ENCODE measurements at regions not wholly inside any gene's neighbourhood (a gene's known extent, or its start where the extent isn't known, plus 50 kb on each side); places are given as distances from the start of the nearest gene placed in this dataset.

DNA sequence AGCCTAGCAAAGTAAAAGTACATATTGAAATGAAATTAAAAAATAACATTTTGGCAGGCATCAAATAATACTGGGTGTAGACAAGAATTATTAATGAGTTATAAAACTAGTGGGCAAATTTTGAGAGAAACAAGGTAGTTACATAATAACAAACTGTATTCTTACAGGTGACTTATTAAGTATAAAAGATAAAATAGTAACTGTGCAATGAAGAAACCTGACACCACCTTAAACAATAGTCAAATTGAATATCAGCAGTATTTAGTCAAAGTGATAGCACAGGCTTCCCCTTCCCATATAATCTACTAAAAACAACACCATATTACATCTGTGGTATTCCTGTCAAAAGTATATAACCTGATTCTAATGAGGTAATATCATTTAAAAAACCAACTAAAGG is 1099.8 kb upstream of the CRIM1 start:
- Histone ChIP-seq H3K36me3 (no peaks in the 10 kb centered on the region), H3K9me3 (no peaks in the 10 kb centered on the region), H3K27me3 (replicated peaks; ENCODE audit: insufficient read depth) (no peaks in the 10 kb centered on the region), H3K27ac (no peak overlapping the region), H3K4me1 (ENCODE audit: control insufficient read depth in 1 of 2, low read depth in 2 of 2) (no peaks in the 10 kb centered on the region), H3K4me3 (no peak overlapping the region)
- DNase-seq (ENCODE audit: low spot score) (no peak), ATAC-seq (ENCODE audit: insufficient number of reproducible peaks, low FRiP score, low read depth) (no peak)
- TF ChIP-seq, protein P1, sequence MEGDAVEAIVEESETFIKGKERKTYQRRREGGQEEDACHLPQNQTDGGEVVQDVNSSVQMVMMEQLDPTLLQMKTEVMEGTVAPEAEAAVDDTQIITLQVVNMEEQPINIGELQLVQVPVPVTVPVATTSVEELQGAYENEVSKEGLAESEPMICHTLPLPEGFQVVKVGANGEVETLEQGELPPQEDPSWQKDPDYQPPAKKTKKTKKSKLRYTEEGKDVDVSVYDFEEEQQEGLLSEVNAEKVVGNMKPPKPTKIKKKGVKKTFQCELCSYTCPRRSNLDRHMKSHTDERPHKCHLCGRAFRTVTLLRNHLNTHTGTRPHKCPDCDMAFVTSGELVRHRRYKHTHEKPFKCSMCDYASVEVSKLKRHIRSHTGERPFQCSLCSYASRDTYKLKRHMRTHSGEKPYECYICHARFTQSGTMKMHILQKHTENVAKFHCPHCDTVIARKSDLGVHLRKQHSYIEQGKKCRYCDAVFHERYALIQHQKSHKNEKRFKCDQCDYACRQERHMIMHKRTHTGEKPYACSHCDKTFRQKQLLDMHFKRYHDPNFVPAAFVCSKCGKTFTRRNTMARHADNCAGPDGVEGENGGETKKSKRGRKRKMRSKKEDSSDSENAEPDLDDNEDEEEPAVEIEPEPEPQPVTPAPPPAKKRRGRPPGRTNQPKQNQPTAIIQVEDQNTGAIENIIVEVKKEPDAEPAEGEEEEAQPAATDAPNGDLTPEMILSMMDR (IDR thresholded peaks at IDR 0.05) = no peak

DNA sequence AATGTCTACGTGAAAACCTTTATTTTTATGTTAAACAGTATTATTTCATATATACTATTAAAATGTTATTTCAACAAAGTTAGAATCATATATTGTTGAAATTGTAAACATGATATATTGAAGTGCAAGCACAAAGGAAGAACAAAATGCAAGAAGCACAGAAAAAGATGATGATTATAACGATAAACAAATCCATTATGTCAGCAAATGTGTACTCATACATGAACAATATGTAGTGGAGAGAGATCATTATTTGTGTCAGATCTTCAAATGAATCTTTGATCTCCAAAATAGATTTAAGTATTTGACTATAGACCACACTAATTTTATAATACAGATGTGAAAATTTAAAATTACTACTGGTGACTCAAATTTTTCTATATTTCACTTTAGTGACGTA is 1104.4 kb upstream of the CRIM1 start:
- H3K27ac ChIP-seq = no peak overlapping the region
- no peak for ATAC-seq (ENCODE audit: insufficient number of reproducible peaks, low FRiP score, low read depth)

DNA sequence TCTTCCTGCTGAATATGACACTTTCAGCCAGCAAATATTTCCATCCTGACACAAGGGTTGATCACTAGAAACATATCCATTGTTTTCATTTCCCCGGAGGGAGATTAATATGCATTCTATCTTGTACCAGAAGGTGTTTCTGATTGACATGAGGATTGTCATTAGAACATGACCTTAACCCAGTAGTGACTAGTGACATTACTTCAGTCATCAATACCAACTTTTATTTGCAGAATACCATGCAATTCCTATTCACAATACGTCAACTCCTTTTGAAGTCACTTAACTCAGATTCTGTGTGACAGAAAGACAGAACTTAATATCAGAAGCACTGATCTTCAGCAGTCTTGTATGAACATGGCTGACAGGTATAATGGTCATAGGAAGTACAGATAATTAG is 1108.9 kb upstream of the CRIM1 start:
- H3K4me3 ChIP-seq = no peak overlapping the region
- ATAC-seq (ENCODE audit: insufficient number of reproducible peaks, low FRiP score, low read depth) (no peak), DNase-seq (ENCODE audit: low spot score) (no peak)
- TF ChIP-seq, protein P1 (IDR thresholded peaks at IDR 0.05) = no peak
- no peak overlapping the region for H3K27ac ChIP-seq
- H3K9me3 ChIP-seq = no peaks in the 10 kb centered on the region
- H3K4me1 ChIP-seq (ENCODE audit: control insufficient read depth in 1 of 2, low read depth in 2 of 2) = no peaks in the 10 kb centered on the region
- no peaks in the 10 kb centered on the region for H3K36me3 ChIP-seq
- H3K27me3 ChIP-seq (replicated peaks; ENCODE audit: insufficient read depth) = no peaks in the 10 kb centered on the region

More for the DNA sequence above, 1104.4 kb upstream of the CRIM1 start:
- no peak for DNase-seq (ENCODE audit: low spot score)
- Histone ChIP-seq H3K36me3 (no peaks in the 10 kb centered on the region), H3K9me3 (no peaks in the 10 kb centered on the region), H3K27me3 (replicated peaks; ENCODE audit: insufficient read depth) (no peaks in the 10 kb centered on the region), H3K4me3 (no peak overlapping the region), H3K4me1 (ENCODE audit: control insufficient read depth in 1 of 2, low read depth in 2 of 2) (no peaks in the 10 kb centered on the region)
- TF ChIP-seq, protein P1 (IDR thresholded peaks at IDR 0.05) = no peak

DNA sequence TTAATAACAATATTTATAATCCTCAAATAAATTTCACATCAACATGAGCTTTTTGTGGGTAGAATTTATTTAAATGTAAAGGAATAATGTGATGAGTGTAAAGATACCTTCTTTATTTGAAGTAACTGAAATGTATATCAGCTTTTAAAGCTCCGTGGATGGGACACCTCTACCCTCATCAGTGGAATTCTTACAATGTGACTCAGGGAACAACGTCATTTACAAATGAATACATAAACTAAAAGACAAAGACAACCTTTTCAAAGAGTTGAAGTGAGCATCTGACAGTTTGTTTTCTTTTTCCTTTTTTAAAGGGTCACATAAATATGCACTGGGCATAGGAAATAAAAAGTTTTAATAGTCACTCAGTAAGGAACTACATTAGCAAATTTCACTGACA is 1127.0 kb upstream of the CRIM1 start:
- Histone ChIP-seq H3K27ac (no peak overlapping the region), H3K27me3 (replicated peaks; ENCODE audit: insufficient read depth) (no peaks in the 10 kb centered on the region), H3K9me3 (no peaks in the 10 kb centered on the region), H3K36me3 (no peaks in the 10 kb centered on the region), H3K4me1 (ENCODE audit: control insufficient read depth in 1 of 2, low read depth in 2 of 2) (no peaks in the 10 kb centered on the region), H3K4me3 (no peak overlapping the region)
- TF ChIP-seq, protein P1 (IDR thresholded peaks at IDR 0.05) = no peak
- DNase-seq (ENCODE audit: low spot score) (no peak), ATAC-seq (ENCODE audit: insufficient number of reproducible peaks, low FRiP score, low read depth) (no peak)

DNA sequence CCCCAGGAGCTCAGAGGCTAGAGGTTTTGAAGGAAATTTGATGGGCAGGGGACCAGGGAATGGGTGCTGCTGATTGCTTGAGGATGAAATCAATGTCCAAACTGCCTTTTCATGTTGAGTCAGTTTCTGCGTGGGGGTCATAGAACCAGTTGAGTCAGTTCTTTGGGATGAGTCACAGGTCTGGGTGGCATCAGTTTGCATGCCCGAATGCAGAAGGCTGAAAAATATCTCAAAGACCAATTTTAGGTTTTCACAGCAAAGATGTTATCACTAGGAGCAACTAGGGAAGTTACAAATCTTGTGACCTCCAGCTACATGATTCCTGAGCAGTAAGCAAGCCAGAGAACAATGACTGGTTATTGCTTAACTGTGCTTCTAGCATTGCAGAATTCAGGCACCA is 1135.1 kb upstream of the CRIM1 start:
- ATAC-seq (ENCODE audit: insufficient number of reproducible peaks, low FRiP score, low read depth) (no peak), DNase-seq (ENCODE audit: low spot score) (no peak)

More for the DNA sequence above, 1135.1 kb upstream of the CRIM1 start:
- no peaks in the 10 kb centered on the region for H3K27me3 ChIP-seq (replicated peaks; ENCODE audit: insufficient read depth)
- TF ChIP-seq, protein P1 (IDR thresholded peaks at IDR 0.05) = no peak
- H3K4me1 ChIP-seq (ENCODE audit: control insufficient read depth in 1 of 2, low read depth in 2 of 2) = no peaks in the 10 kb centered on the region
- no peaks in the 10 kb centered on the region for H3K36me3 ChIP-seq
- H3K9me3 ChIP-seq = no peaks in the 10 kb centered on the region
- H3K27ac ChIP-seq = no peak overlapping the region
- H3K4me3 ChIP-seq = no peak overlapping the region
